Brain microvascular endothelial cell (primary cell): ENCODE measurements at regions not wholly inside any gene's neighbourhood (a gene's known extent, or its start where the extent isn't known, plus 50 kb on each side); places are given as distances from the start of the nearest gene placed in this dataset.

ENCODE experiments used
- DNase-seq: peaks from one replicate; pipeline ENCODE4 v3.0.0-alpha.2; 2020
- H3K27ac ChIP-seq: fragments of 250-450 bp; sonication (Bioruptor Pico); 2 replicates; pipeline ENCODE4 v1.5.1; 2020; ENCODE audit warnings: mild to moderate bottlenecking, moderate library complexity
- H3K27me3 ChIP-seq: fragments of 250-450 bp; sonication (Bioruptor Pico); replicated peaks from 2 replicates; pipeline ENCODE4 v1.5.1; 2020; ENCODE audit warnings: mild to moderate bottlenecking
- H3K36me3 ChIP-seq: fragments of 250-450 bp; sonication (Bioruptor Pico); replicated peaks from 2 replicates; pipeline ENCODE4 v1.5.1; 2020; ENCODE audit warnings: mild to moderate bottlenecking
- H3K4me3 ChIP-seq: 2 replicates; pipeline ENCODE4 v1.5.1; 2011; ENCODE audit warnings: low read depth, mild to moderate bottlenecking, control low read depth, low read length, moderate library complexity
- CTCF ChIP-seq: IDR thresholded peaks from 2 replicates; pipeline ENCODE4 v1.5.1; 2011; ENCODE audit warnings: low read depth, mild to moderate bottlenecking, moderate library complexity, low read length, control low read depth, inconsistent platforms; ENCODE audit errors: missing control alignments
- in situ Hi-C: cut with HindIII; loops from 2 replicates; pipeline ENCODE4 v1.10.0; 2017; ENCODE audit warnings: low sequenced_read_pairs, low pct_ligation_motif_present

- no peak overlapping the region for H3K4me3 ChIP-seq
- no peak for DNase-seq
- TF ChIP-seq CTCF, result no peak
- no peaks in the 10 kb centered on the region for H3K36me3 ChIP-seq
- in situ Hi-C loops, result no loop called here
- no peak overlapping the region for H3K27ac ChIP-seq
- no peaks in the 10 kb centered on the region for H3K27me3 ChIP-seq
These were observed 368.4 kb upstream of the AKR1E2 start for GRCh38 chr10:4457597-4457996.

DNA sequence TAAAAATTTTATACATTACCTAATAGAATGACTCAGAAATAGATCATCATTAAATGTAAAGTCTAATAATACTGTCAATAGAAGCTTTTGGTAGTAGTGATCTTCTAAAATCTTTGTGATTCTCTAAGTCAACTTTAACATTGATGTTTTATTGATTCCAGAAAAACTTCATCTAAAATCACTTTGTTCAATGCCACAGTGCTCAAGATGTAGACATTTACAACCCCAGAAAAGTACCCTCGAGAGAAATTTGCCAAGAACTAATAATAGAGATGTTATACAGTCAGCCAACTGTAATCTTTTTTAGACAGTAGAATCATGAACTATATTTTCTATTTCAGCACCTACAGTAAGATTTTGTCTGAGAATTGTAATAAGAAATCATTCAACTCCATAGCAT lies 369.2 kb upstream of the AKR1E2 start:
- no peaks in the 10 kb centered on the region for H3K27me3 ChIP-seq
- H3K27ac ChIP-seq, result no peak overlapping the region
- DNase-seq, result no peak
- in situ Hi-C loops, result no loop called here
- no peak for TF ChIP-seq CTCF
- no peaks in the 10 kb centered on the region for H3K36me3 ChIP-seq
- H3K4me3 ChIP-seq, result no peak overlapping the region

DNA sequence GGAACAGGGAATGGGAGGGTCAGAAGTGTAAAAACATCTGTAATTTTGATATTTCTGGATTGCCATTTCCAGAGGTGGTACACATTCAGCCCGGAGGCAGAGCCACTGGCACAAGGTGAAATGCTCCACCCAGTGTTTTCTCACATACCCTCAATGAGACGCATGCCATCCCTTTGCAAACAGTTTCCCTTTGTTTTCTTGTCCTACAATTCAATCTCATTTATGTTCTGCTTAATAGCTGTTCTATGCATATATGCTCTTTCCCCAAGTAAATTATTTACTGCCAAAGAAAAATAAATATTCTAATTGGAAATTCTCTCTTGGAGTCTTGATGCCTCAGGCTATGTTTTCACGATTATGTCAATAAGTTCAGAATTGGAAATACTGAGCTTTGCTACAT lies 369.7 kb upstream of the AKR1E2 start:
- no peaks in the 10 kb centered on the region for H3K36me3 ChIP-seq
- H3K4me3 ChIP-seq, result no peak overlapping the region
- no peak for TF ChIP-seq CTCF
- no peaks in the 10 kb centered on the region for H3K27me3 ChIP-seq
- no peak overlapping the region for H3K27ac ChIP-seq
- in situ Hi-C loops, result no loop called here
- no peak for DNase-seq

- no peaks in the 10 kb centered on the region for H3K36me3 ChIP-seq
- no peak for DNase-seq
- in situ Hi-C loops, result no loop called here
- H3K27me3 ChIP-seq, result no peaks in the 10 kb centered on the region
- no peak overlapping the region for H3K4me3 ChIP-seq
- TF ChIP-seq CTCF, result no peak
- H3K27ac ChIP-seq, result no peak overlapping the region
These were observed 372.1 kb upstream of the AKR1E2 start for GRCh38 chr10:4453950-4454349.

- Histone ChIP-seq H3K36me3 (no peaks in the 10 kb centered on the region), H3K27me3 (no peaks in the 10 kb centered on the region), H3K27ac (no peak overlapping the region), H3K4me3 (no peak overlapping the region)
- no peak for DNase-seq
- no peak for TF ChIP-seq CTCF
- in situ Hi-C loops, result no loop called here
These were observed 372.7 kb upstream of the AKR1E2 start for GRCh38 chr10:4453276-4453675.
